Esophagus squamous epithelium (tissue), 4 donors: ENCODE measurements at regions not wholly inside any gene's neighbourhood (a gene's known extent, or its start where the extent isn't known, plus 50 kb on each side); places are given as distances from the start of the nearest gene placed in this dataset.
"Not testable (repeated sequence)": the region's sequence is repeated elsewhere in the genome, so short reads cannot be mapped to it uniquely, and the experiment has no call there.

Experiments
- POLR2A ChIP-seq, 4 donors: fragments of 450-650 bp; IDR thresholded peaks; one replicate each; pipeline ENCODE4 v1.6.1; 2017; ENCODE audit warnings: antibody characterized with exemption in 4 of 4, mild to moderate bottlenecking in 4 of 4, moderate library complexity in 3 of 4
- TF ChIP-seq, protein P1 (sequence below), 6 experiments: fragments of 450-650 bp in 4 of 6; fragments of 200-600 bp in 2 of 6; sonication (generic) in 2 of 6; IDR thresholded peaks; one replicate each; pipeline ENCODE4 v1.5.1; 2016 to 2019; ENCODE audit warnings: antibody characterized with exemption in 6 of 6, mild to moderate bottlenecking in 4 of 6, moderate library complexity in 4 of 6

DNA sequence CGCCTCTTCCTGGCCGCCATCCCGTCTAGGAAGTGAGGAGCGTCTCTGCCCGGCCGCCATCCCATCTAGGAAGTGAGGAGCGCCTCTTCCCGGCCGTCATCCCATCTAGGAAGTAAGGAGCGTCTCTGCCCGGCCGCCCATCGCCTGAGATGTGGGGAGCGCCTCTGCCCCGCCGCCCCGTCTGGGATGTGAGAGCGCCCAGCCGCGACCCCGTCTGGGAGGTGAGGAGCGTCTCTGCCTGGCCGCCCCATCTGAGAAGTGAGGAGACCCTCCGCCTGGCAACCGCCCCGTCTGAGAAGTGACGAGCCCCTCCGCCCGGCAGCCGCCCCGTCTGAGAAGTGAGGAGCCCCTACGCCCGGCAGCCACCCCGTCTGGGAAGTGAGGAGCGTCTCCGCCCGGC is 137.9 kb downstream of the ALOX5 start:
- TF ChIP-seq, protein P1, sequence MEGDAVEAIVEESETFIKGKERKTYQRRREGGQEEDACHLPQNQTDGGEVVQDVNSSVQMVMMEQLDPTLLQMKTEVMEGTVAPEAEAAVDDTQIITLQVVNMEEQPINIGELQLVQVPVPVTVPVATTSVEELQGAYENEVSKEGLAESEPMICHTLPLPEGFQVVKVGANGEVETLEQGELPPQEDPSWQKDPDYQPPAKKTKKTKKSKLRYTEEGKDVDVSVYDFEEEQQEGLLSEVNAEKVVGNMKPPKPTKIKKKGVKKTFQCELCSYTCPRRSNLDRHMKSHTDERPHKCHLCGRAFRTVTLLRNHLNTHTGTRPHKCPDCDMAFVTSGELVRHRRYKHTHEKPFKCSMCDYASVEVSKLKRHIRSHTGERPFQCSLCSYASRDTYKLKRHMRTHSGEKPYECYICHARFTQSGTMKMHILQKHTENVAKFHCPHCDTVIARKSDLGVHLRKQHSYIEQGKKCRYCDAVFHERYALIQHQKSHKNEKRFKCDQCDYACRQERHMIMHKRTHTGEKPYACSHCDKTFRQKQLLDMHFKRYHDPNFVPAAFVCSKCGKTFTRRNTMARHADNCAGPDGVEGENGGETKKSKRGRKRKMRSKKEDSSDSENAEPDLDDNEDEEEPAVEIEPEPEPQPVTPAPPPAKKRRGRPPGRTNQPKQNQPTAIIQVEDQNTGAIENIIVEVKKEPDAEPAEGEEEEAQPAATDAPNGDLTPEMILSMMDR (IDR thresholded peaks at IDR 0.05): not testable (repeated sequence)
- TF ChIP-seq POLR2A (IDR thresholded peaks at IDR 0.05): not testable (repeated sequence)
